GM12878 (cell line): ENCODE measurements at regions not wholly inside any gene's neighbourhood (a gene's known extent, or its start where the extent isn't known, plus 50 kb on each side); places are given as distances from the start of the nearest gene placed in this dataset.

ENCODE experiments used
- ATAC-seq: fragments of 200-7000 bp; cut with Tn5 transposase; 3 replicates; pipeline ENCODE4 v1.9.1; 2020; ENCODE audit warnings: mild to moderate bottlenecking, moderate library complexity
- BruUV-seq: library from RNA; stranded (reverse); fragments of 400-500 nt; replicated peaks from 2 replicates; lab custom pipeline; 2021; lab: Mats Ljungman, UMichigan
- CTCF ChIA-PET: fragments of 300-600 bp; sonication (Branson Sonifier 250); formaldehyde crosslinking; extraction: SDS; loops from one replicate; lab custom pipeline; 2021; ENCODE audit warnings: inconsistent platforms; lab: Yijun Ruan, JAX
- POLR2A ChIA-PET: fragments of 350-600 bp; formaldehyde crosslinking; extraction: SDS; loops from one replicate; lab custom pipeline; 2021; ENCODE audit warnings: inconsistent platforms; lab: Charles Lee
- RAD21 ChIA-PET: fragments of 300-600 bp; sonication (Branson Sonifier 250); formaldehyde crosslinking; loops from one replicate; lab custom pipeline; 2023; ENCODE audit warnings: antibody characterized with exemption; ENCODE audit not compliant: unreplicated experiment; lab: Charles Lee
- SMC1A ChIA-PET: fragments of 300-600 bp; sonication (Branson Sonifier 250); formaldehyde crosslinking; loops from one replicate; lab custom pipeline; 2023; ENCODE audit not compliant: unreplicated experiment, uncharacterized antibody; lab: Charles Lee
- DNase-seq: peaks from one replicate; pipeline ENCODE4 v3.0.0-alpha.2; 2011; ENCODE audit warnings: low read depth, low spot score
- FAIRE-seq: peaks from 3 replicates; lab custom pipeline; 2011; peaks lifted over from hg19 to GRCh38; lab: Jason Lieb, UNC
- H2AFZ ChIP-seq: 2 replicates; pipeline ENCODE4 v1.6.0; 2011; ENCODE audit warnings: low read depth, low read length, control low read depth; ENCODE audit not compliant: control insufficient read depth
- H3K27ac ChIP-seq: 2 replicates; pipeline ENCODE4 v1.5.1; 2011; ENCODE audit warnings: control low read depth; ENCODE audit not compliant: control insufficient read depth, insufficient read depth
- H3K27me3 ChIP-seq, 2 experiments: replicated peaks in 1 of 2; 2 replicates each; pipeline versions ENCODE4 v1.6.0 to v1.6.1; 2011; ENCODE audit warnings: low read length in 1 of 2; ENCODE audit not compliant: control insufficient read depth in 2 of 2, insufficient read depth in 2 of 2
- H3K36me3 ChIP-seq, 2 experiments: 2 replicates each; pipeline ENCODE4 v1.5.1; 2011; ENCODE audit warnings: low read length in 1 of 2; ENCODE audit not compliant: control insufficient read depth in 2 of 2, insufficient read depth in 2 of 2
- H3K4me1 ChIP-seq: 2 replicates; pipeline ENCODE4 v1.6.1; 2011; ENCODE audit warnings: mild to moderate bottlenecking, low read length, moderate library complexity, mixed read lengths; ENCODE audit not compliant: control insufficient read depth, insufficient read depth
- H3K4me2 ChIP-seq: 2 replicates; pipeline ENCODE4 v1.6.0; 2011; ENCODE audit warnings: control low read depth; ENCODE audit not compliant: control insufficient read depth, insufficient read depth
- H3K4me3 ChIP-seq: fragments of 200-600 bp; sonication (generic); 2 replicates; pipeline ENCODE4 v1.5.1; 2016
- H3K79me2 ChIP-seq: 2 replicates; pipeline ENCODE4 v1.6.0; 2011; ENCODE audit warnings: low read length; ENCODE audit not compliant: control insufficient read depth, insufficient read depth
- H3K9ac ChIP-seq: 2 replicates; pipeline ENCODE4 v1.8.0; 2011; ENCODE audit warnings: low read length, control low read depth, mixed read lengths; ENCODE audit not compliant: control insufficient read depth, insufficient read depth
- H3K9me3 ChIP-seq: replicated peaks from 3 replicates; pipeline ENCODE4 v1.5.1; 2011; ENCODE audit warnings: mild to moderate bottlenecking, low read length; ENCODE audit not compliant: control insufficient read depth, insufficient read depth
- H4K20me1 ChIP-seq: 2 replicates; pipeline ENCODE4 v1.6.0; 2011; ENCODE audit not compliant: control insufficient read depth, insufficient read depth
- ASH2L ChIP-seq: fragments of 300-600, 200-600 bp; sonication (generic); IDR thresholded peaks from 2 replicates; pipeline ENCODE4 v1.6.1; 2017; ENCODE audit warnings: low read depth, mild to moderate bottlenecking, borderline replicate concordance
- BHLHE40 ChIP-seq, 2 experiments: fragments of 450-650 bp in 1 of 2; IDR thresholded peaks; 2 replicates each; pipeline ENCODE4 v1.6.1; 2011 to 2017; ENCODE audit warnings: low read depth in 2 of 2, borderline replicate concordance in 1 of 2, improper control_type of control experiment in 1 of 2, low read length in 1 of 2, mild to moderate bottlenecking in 1 of 2
- IKZF1 ChIP-seq: fragments of 450-650 bp; conservative IDR thresholded peaks from 2 replicates; pipeline ENCODE4 v1.6.1; 2017; ENCODE audit warnings: antibody characterized with exemption, mild to moderate bottlenecking
- NR2F1 ChIP-seq: fragments of 450-650 bp; conservative IDR thresholded peaks from 2 replicates; pipeline ENCODE4 v1.6.1; 2017; ENCODE audit warnings: mild to moderate bottlenecking
- PAX8 ChIP-seq: fragments of 450-650 bp; IDR thresholded peaks from 2 replicates; pipeline ENCODE4 v1.6.1; 2017; ENCODE audit warnings: mild to moderate bottlenecking, moderate library complexity
- POLR2A ChIP-seq: IDR thresholded peaks from 2 replicates; pipeline ENCODE4 v1.6.1; 2011; ENCODE audit warnings: low read depth, mild to moderate bottlenecking, low read length
- SMARCA5 ChIP-seq: fragments of 450-650 bp; IDR thresholded peaks from 2 replicates; pipeline ENCODE4 v1.6.1; 2017; ENCODE audit warnings: mild to moderate bottlenecking
- SMC3 ChIP-seq: IDR thresholded peaks from 2 replicates; pipeline ENCODE4 v1.6.1; 2011; ENCODE audit warnings: low read length, improper control_type of control experiment, borderline replicate concordance
- TCF7 ChIP-seq: IDR thresholded peaks from 2 replicates; pipeline ENCODE4 v1.6.1; 2014; ENCODE audit warnings: antibody characterized with exemption, borderline replicate concordance
- WGBS: methylation state at CpG from one replicate; pipeline ENCODE4 v1.1.6; 2016; ENCODE audit warnings: low lambda C conversion rate; ENCODE audit not compliant: insufficient replicate concordance, insufficient coverage; ENCODE audit errors: missing lambda C conversion rate; 5-methylcytosine and 5-hydroxymethylcytosine counted together
- in situ Hi-C: fragments of 300-500 bp; cut with MboI; formaldehyde crosslinking; loops from 9 replicates; pipeline ENCODE4 v1.14.3; 2018; ENCODE audit warnings: mixed read lengths
- intact Hi-C: fragments of 100-400 bp; cut with micrococcal nuclease; formaldehyde crosslinking; loops from one replicate; pipeline ENCODE4 v1.14.2; 2022; ENCODE audit not compliant: unreplicated experiment
- TF ChIP-seq, protein P1 (sequence below), 3 experiments: IDR thresholded peaks in 2 of 3; conservative IDR thresholded peaks in 1 of 3; 2 replicates each; pipeline ENCODE4 v1.5.1; 2011; ENCODE audit warnings: low read depth in 3 of 3, low read length in 3 of 3, mild to moderate bottlenecking in 3 of 3, control low read depth in 2 of 3, moderate library complexity in 2 of 3, inconsistent platforms in 1 of 3, mixed read lengths in 1 of 3; ENCODE audit not compliant: control insufficient read depth in 2 of 3, insufficient read depth in 1 of 3; ENCODE audit errors: extremely low read depth in 1 of 3
- TF ChIP-seq, protein P2 (sequence below): fragments of 450-650 bp; IDR thresholded peaks from 2 replicates; pipeline ENCODE4 v1.6.1; 2017; ENCODE audit warnings: borderline replicate concordance

DNA sequence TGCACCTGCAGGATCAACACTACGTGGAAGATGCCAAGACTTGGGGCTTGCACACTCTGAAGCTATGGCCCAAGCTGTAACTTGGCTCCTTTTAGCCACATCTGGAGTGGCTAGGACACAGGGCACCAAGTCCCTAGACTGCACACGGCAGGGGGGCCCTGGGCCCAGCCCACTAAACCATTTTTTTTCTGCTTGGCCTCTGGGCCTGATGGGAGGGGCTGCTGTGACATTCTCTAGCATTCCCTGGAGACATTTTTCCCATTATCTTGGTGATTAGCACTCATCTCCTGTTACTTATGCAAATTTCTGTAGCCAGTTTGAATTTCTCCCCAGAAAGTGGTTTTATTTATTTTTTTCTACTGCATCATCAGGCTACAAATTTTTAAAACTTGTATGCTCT is 1080.7 kb downstream of the LRFN5 start:
- DNase-seq (no peak), FAIRE-seq (no peak), ATAC-seq (no peak)
- Histone ChIP-seq H2AFZ (no peak overlapping the region), H3K4me3 (no peak overlapping the region), H3K4me2 (no peak overlapping the region), H3K79me2 (no peaks in the 10 kb centered on the region), H3K9me3 (no peaks in the 10 kb centered on the region), H3K27me3 (no peaks in the 10 kb centered on the region), H3K9ac (no peak overlapping the region), H3K36me3 (no peaks in the 10 kb centered on the region), H3K27ac (no peak overlapping the region), H3K4me1 (no peaks in the 10 kb centered on the region), H4K20me1 (no peaks in the 10 kb centered on the region)
- BruUV-seq: no TSS peak
- intact Hi-C loops (no loop called here), in situ Hi-C loops (no loop called here)
- RAD21 ChIA-PET: no interaction called here
- TF ChIP-seq, protein P1, sequence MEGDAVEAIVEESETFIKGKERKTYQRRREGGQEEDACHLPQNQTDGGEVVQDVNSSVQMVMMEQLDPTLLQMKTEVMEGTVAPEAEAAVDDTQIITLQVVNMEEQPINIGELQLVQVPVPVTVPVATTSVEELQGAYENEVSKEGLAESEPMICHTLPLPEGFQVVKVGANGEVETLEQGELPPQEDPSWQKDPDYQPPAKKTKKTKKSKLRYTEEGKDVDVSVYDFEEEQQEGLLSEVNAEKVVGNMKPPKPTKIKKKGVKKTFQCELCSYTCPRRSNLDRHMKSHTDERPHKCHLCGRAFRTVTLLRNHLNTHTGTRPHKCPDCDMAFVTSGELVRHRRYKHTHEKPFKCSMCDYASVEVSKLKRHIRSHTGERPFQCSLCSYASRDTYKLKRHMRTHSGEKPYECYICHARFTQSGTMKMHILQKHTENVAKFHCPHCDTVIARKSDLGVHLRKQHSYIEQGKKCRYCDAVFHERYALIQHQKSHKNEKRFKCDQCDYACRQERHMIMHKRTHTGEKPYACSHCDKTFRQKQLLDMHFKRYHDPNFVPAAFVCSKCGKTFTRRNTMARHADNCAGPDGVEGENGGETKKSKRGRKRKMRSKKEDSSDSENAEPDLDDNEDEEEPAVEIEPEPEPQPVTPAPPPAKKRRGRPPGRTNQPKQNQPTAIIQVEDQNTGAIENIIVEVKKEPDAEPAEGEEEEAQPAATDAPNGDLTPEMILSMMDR (IDR thresholded peaks at IDR 0.05 in 2 of 3, conservative IDR thresholded peaks at IDR 0.05 in 1 of 3; ENCODE audit: control insufficient read depth in 2 of 3, extremely low read depth in 1 of 3, insufficient read depth in 1 of 3, low read depth in 3 of 3, low read length in 3 of 3): no peak
- TF ChIP-seq IKZF1 (no peak), SMC3 (no peak), BHLHE40 (IDR thresholded peaks at IDR 0.05; ENCODE audit: borderline replicate concordance in 1 of 2, low read depth in 2 of 2, low read length in 1 of 2) (no peak), POLR2A (no peak), TCF7 (no peak), SMARCA5 (no peak)
- SMC1A ChIA-PET: interaction anchor here (0.7 kb wide), 1 partner anchor 422 kb away, joined by 3 read pairs; no protein-coding TSS in a partner anchor
- WGBS: 0% methylated on average over 2 of the region's 2 CpGs
- CTCF ChIA-PET: no interaction called here
- POLR2A ChIA-PET: no interaction called here

DNA sequence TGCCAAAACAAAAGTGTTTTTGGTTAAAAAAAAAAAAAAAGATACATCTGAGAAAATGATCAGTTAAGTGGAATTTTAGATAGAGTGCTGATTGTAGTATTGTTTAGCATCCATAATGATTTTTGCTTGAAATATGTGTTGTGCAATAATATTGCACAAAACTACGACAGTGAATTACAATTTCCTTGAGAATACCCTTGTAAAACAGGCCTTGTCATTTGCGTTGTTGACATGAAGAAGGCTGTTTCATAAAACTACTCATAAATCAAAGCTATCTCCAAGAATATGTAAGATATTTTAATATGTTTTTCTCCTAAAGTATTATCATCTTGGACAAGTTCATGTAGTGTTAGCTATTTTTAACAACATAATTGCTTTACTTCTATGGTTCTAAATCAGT is 1077.0 kb downstream of the LRFN5 start:
- no peak overlapping the region for H3K4me3 ChIP-seq
- in situ Hi-C loops (no loop called here), intact Hi-C loops (no loop called here)
- ChIA-PET RAD21 (no interaction called here), POLR2A (no interaction called here), CTCF (no interaction called here), SMC1A (no interaction called here)
- H3K4me1 ChIP-seq: no peaks in the 10 kb centered on the region
- H3K4me2 ChIP-seq: no peak overlapping the region
- WGBS: 8% methylated on average over 2 of the region's 2 CpGs
- no peaks in the 10 kb centered on the region for H3K27me3 ChIP-seq
- no peaks in the 10 kb centered on the region for H4K20me1 ChIP-seq
- no peaks in the 10 kb centered on the region for H3K36me3 ChIP-seq
- ATAC-seq (no peak), FAIRE-seq (no peak), DNase-seq (no peak)
- no TSS peak for BruUV-seq
- H3K79me2 ChIP-seq: no peaks in the 10 kb centered on the region
- no peak overlapping the region for H2AFZ ChIP-seq
- H3K9me3 ChIP-seq: no peaks in the 10 kb centered on the region
- no peak overlapping the region for H3K27ac ChIP-seq
- no peak overlapping the region for H3K9ac ChIP-seq
- TF ChIP-seq PAX8 (no peak), NR2F1 (no peak), ASH2L (no peak)
- TF ChIP-seq, protein P2, sequence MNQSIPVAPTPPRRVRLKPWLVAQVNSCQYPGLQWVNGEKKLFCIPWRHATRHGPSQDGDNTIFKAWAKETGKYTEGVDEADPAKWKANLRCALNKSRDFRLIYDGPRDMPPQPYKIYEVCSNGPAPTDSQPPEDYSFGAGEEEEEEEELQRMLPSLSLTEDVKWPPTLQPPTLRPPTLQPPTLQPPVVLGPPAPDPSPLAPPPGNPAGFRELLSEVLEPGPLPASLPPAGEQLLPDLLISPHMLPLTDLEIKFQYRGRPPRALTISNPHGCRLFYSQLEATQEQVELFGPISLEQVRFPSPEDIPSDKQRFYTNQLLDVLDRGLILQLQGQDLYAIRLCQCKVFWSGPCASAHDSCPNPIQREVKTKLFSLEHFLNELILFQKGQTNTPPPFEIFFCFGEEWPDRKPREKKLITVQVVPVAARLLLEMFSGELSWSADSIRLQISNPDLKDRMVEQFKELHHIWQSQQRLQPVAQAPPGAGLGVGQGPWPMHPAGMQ: no peak
